HepG2 (cell line): ENCODE measurements at regions not wholly inside any gene's neighbourhood (a gene's known extent, or its start where the extent isn't known, plus 50 kb on each side); places are given as distances from the start of the nearest gene placed in this dataset.
"Not testable (repeated sequence)": the region's sequence is repeated elsewhere in the genome, so short reads cannot be mapped to it uniquely, and the experiment has no call there.

Source experiments
- ATAC-seq: fragments of 200-7000 bp; cut with Tn5 transposase; 3 replicates; pipeline ENCODE4 v1.9.1; 2020; ENCODE audit warnings: mild to moderate bottlenecking, moderate library complexity
- BruUV-seq: library from RNA; stranded (reverse); fragments of 400-500 nt; replicated peaks from 2 replicates; lab custom pipeline; 2021; lab: Mats Ljungman, UMichigan
- CTCF ChIA-PET: fragments of 300-600 bp; formaldehyde crosslinking; extraction: SDS; loops from one replicate; lab custom pipeline; 2021; ENCODE audit warnings: low total read pairs, inconsistent platforms, low intra/inter-chr PET ratio; lab: Yijun Ruan, JAX
- POLR2A ChIA-PET: fragments of 350-600 bp; sonication (Branson Sonifier 250); formaldehyde crosslinking; loops from one replicate; lab custom pipeline; 2020; ENCODE audit warnings: antibody characterized with exemption, inconsistent platforms; lab: Yijun Ruan, JAX
- DNase-seq: peaks from one replicate; pipeline ENCODE4 v3.0.0-alpha.2; 2015; ENCODE audit warnings: low spot score
- FAIRE-seq: peaks from 3 replicates; lab custom pipeline; 2011; peaks lifted over from hg19 to GRCh38; lab: Jason Lieb, UNC
- H2AFZ ChIP-seq: one replicate; pipeline ENCODE4 v1.6.1; 2011; ENCODE audit warnings: low read length, inconsistent platforms
- H3K27ac ChIP-seq: fragments of 300-600 bp; 3 replicates; pipeline ENCODE4 v1.8.0; 2011; ENCODE audit warnings: mixed run types, mild to moderate bottlenecking, mixed read lengths, low read length, inconsistent platforms; ENCODE audit not compliant: insufficient read depth; ENCODE audit errors: extremely low read length
- H3K27me3 ChIP-seq, 2 experiments: fragments of 200-600 bp in 1 of 2; 2 replicates in 1 of 2; 3 replicates in 1 of 2; pipeline versions ENCODE4 v1.6.0 to v1.8.0; 2011; ENCODE audit warnings: low read length in 2 of 2, mild to moderate bottlenecking in 2 of 2, moderate library complexity in 2 of 2, inconsistent platforms in 1 of 2; ENCODE audit not compliant: insufficient read depth in 2 of 2, control insufficient read depth in 1 of 2
- H3K36me3 ChIP-seq, 2 experiments: fragments of 200-600 bp in 1 of 2; replicated peaks in 1 of 2; 2 replicates in 1 of 2; 3 replicates in 1 of 2; pipeline versions ENCODE4 v1.5.1 to v1.8.0; 2011; ENCODE audit warnings: low read length in 2 of 2, inconsistent platforms in 1 of 2; ENCODE audit not compliant: insufficient read depth in 2 of 2, control insufficient read depth in 1 of 2
- H3K4me1 ChIP-seq: 2 replicates; pipeline ENCODE4 v1.5.1; 2012; ENCODE audit warnings: low read length, inconsistent platforms; ENCODE audit not compliant: insufficient read depth
- H3K4me2 ChIP-seq: 2 replicates; pipeline ENCODE4 v1.6.0; 2011; ENCODE audit warnings: low read depth, low read length, inconsistent platforms
- H3K4me3 ChIP-seq, 3 experiments: fragments of 200-600 bp in 1 of 3; sonication (generic), shearing (Covaris generic) in 1 of 3; replicated peaks in 1 of 3; 2 replicates each; pipeline ENCODE4 v1.5.1; 2011 to 2016; ENCODE audit warnings: low read length in 3 of 3, inconsistent platforms in 2 of 3, low read depth in 2 of 3, mild to moderate bottlenecking in 2 of 3, control low read depth in 1 of 3, mixed read lengths in 1 of 3; ENCODE audit not compliant: insufficient read depth in 1 of 3
- H3K79me2 ChIP-seq: one replicate; pipeline ENCODE4 v1.6.1; 2011; ENCODE audit warnings: low read length, inconsistent platforms; ENCODE audit not compliant: insufficient read depth
- H3K9ac ChIP-seq: 2 replicates; pipeline ENCODE4 v1.6.0; 2011; ENCODE audit warnings: mild to moderate bottlenecking, low read depth, low read length, inconsistent platforms; ENCODE audit not compliant: insufficient read depth
- H3K9me3 ChIP-seq: 2 replicates; pipeline ENCODE4 v1.5.1; 2012; ENCODE audit warnings: mild to moderate bottlenecking, low read length
- H4K20me1 ChIP-seq: 2 replicates; pipeline ENCODE4 v1.6.0; 2011; ENCODE audit warnings: inconsistent platforms, mild to moderate bottlenecking, low read length, moderate library complexity; ENCODE audit not compliant: insufficient read depth
- ARID3A ChIP-seq: IDR thresholded peaks from 2 replicates; pipeline ENCODE4 v1.6.1; 2012; ENCODE audit warnings: low read depth, low read length, improper control_type of control experiment
- HHEX ChIP-seq: IDR thresholded peaks from 2 replicates; pipeline ENCODE4 v1.6.1; 2016; ENCODE audit warnings: control low read depth
- MAFF ChIP-seq: IDR thresholded peaks from 2 replicates; pipeline ENCODE4 v1.6.1; 2011; ENCODE audit warnings: low read depth, low read length, improper control_type of control experiment
- RFXANK ChIP-seq: IDR thresholded peaks from 2 replicates; pipeline ENCODE4 v1.6.1; 2016
- RXRA ChIP-seq: sonication (generic); formaldehyde crosslinking; IDR thresholded peaks from 2 replicates; pipeline ENCODE4 v1.5.1; 2020; ENCODE audit warnings: missing genetic modification reagents
- SP5 ChIP-seq: IDR thresholded peaks from 2 replicates; pipeline ENCODE4 v1.6.1; 2016; ENCODE audit warnings: low read depth, borderline replicate concordance
- SPEN ChIP-seq: sonication (generic); formaldehyde crosslinking; IDR thresholded peaks from 2 replicates; pipeline ENCODE4 v1.5.1; 2020; ENCODE audit warnings: low read depth, mild to moderate bottlenecking, missing genetic modification reagents
- ZNF382 ChIP-seq: sonication (generic); formaldehyde crosslinking; IDR thresholded peaks from 2 replicates; pipeline ENCODE4 v1.5.0; 2020; ENCODE audit warnings: missing genetic modification reagents, mild to moderate bottlenecking, borderline replicate concordance
- ZNF784 ChIP-seq: sonication (generic); formaldehyde crosslinking; IDR thresholded peaks from 2 replicates; pipeline ENCODE4 v1.5.1; 2020; ENCODE audit warnings: missing genetic modification reagents, mild to moderate bottlenecking, borderline replicate concordance
- whole genome bisulfite sequencing: methylation state at CpG from one replicate; pipeline ENCODE4 v1.1.6; 2017; ENCODE audit warnings: low lambda C conversion rate; 5-methylcytosine and 5-hydroxymethylcytosine counted together
- in situ Hi-C: cut with HindIII; loops from 2 replicates; pipeline ENCODE4 v1.10.0; 2017; ENCODE audit warnings: low pct_unique_long_range_greater_than_20kb; ENCODE audit not compliant: extremely low pct_ligation_motif_present
- intact Hi-C: fragments of 100-400 bp; cut with micrococcal nuclease; formaldehyde crosslinking; loops from one replicate; pipeline ENCODE4 v1.10.0; 2022; ENCODE audit not compliant: unreplicated experiment

- no peak for TF ChIP-seq SP5 (CRISPR knock-in tag)
- no peak for TF ChIP-seq RFXANK (CRISPR knock-in tag)
- no peak for TF ChIP-seq ZNF382
- no peak for TF ChIP-seq HHEX (CRISPR knock-in tag)
- TF ChIP-seq ZNF784 (CRISPR knock-in tag): no peak
- TF ChIP-seq RXRA: no peak
Observed at GRCh38 chr7:79512261-79512660, 58.8 kb upstream of the MAGI2 start (continued).

- H3K9ac ChIP-seq, H3K27me3 ChIP-seq, CTCF ChIA-PET, ATAC-seq, POLR2A ChIA-PET, H3K4me2 ChIP-seq, BruUV-seq, H3K9me3 ChIP-seq, DNase-seq, FAIRE-seq, H3K79me2 ChIP-seq, H2AFZ ChIP-seq, in situ Hi-C loops, H4K20me1 ChIP-seq, H3K27ac ChIP-seq, intact Hi-C loops, H3K36me3 ChIP-seq, H3K4me3 ChIP-seq: not testable (repeated sequence)
- 83% methylated on average over 1 of the region's 1 CpG for WGBS
- H3K4me1 ChIP-seq: peaks cover 21% of the 10 kb centered on the region
Observed at GRCh38 chr7:79511056-79511455, 57.6 kb upstream of the MAGI2 start.

- no peaks in the 10 kb centered on the region for H3K9me3 ChIP-seq
- H4K20me1 ChIP-seq: no peaks in the 10 kb centered on the region
- H3K79me2 ChIP-seq: no peaks in the 10 kb centered on the region
- DNase-seq (peak; percentile 50), FAIRE-seq (no peak), ATAC-seq (no peak)
- ChIA-PET POLR2A (no interaction called here), CTCF (no interaction called here)
- BruUV-seq: no TSS peak
- no peak overlapping the region for H3K9ac ChIP-seq
- peaks cover 35% of the 10 kb centered on the region for H3K4me1 ChIP-seq
- H3K27me3 ChIP-seq: no peaks in the 10 kb centered on the region
- H2AFZ ChIP-seq: no peak overlapping the region
- intact Hi-C loops (no loop called here), in situ Hi-C loops (no loop called here)
- peak overlapping the region; percentile 32; the same call in 1 of the 2 replicates for H3K4me2 ChIP-seq
- no peak overlapping the region for H3K27ac ChIP-seq
- H3K4me3 ChIP-seq: no peak overlapping the region
- H3K36me3 ChIP-seq: no peaks in the 10 kb centered on the region
- 14% methylated on average over 6 of the region's 6 CpGs for WGBS
- no peak for TF ChIP-seq SPEN (CRISPR knock-in tag)
- TF ChIP-seq ARID3A: no peak
- TF ChIP-seq MAFF: 0 out of 2 replicates have a peak, but pooled peaks have one; percentile 6
Observed at GRCh38 chr7:79507131-79507530, 53.7 kb upstream of the MAGI2 start.
